PFSK-1 (cell line): ENCODE measurements at regions not wholly inside any gene's neighbourhood (a gene's known extent, or its start where the extent isn't known, plus 50 kb on each side); places are given as distances from the start of the nearest gene placed in this dataset.

Experiments used
- FOXP2 ChIP-seq: optimal IDR thresholded peaks from 2 replicates; pipeline ENCODE3; 2011; ENCODE audit warnings: borderline replicate concordance, control low read depth, inconsistent platforms; ENCODE audit not compliant: insufficient read depth; ENCODE audit errors: extremely low read length, extremely low read depth
- POLR2AphosphoS5 ChIP-seq: IDR thresholded peaks from 2 replicates; pipeline ENCODE4 v1.6.1; 2012; ENCODE audit warnings: low read depth, mild to moderate bottlenecking, control low read depth, low read length, moderate library complexity
- REST ChIP-seq, 2 experiments: IDR thresholded peaks; 2 replicates each; pipeline versions ENCODE4 v1.6.1 to v1.8.0; 2011 to 2012; ENCODE audit warnings: low read depth in 2 of 2, low read length in 2 of 2, control low read depth in 1 of 2, inconsistent platforms in 1 of 2, mild to moderate bottlenecking in 1 of 2, moderate library complexity in 1 of 2; ENCODE audit not compliant: insufficient read depth in 1 of 2
- SIN3A ChIP-seq: IDR thresholded peaks from 2 replicates; pipeline ENCODE4 v1.6.1; 2012; ENCODE audit warnings: mild to moderate bottlenecking, low read length, moderate library complexity, borderline replicate concordance; ENCODE audit not compliant: insufficient read depth
- TAF1 ChIP-seq: IDR thresholded peaks from 2 replicates; pipeline ENCODE4 v1.6.1; 2012; ENCODE audit warnings: low read length, control low read depth, borderline replicate concordance; ENCODE audit not compliant: insufficient read depth

GRCh38 chr16:47877166-47877565, 278.6 kb downstream of the ABCC12 start:
- TF ChIP-seq REST (IDR thresholded peaks at IDR 0.05; ENCODE audit: insufficient read depth in 1 of 2, low read depth in 2 of 2, low read length in 2 of 2): no peak
- no peak for TF ChIP-seq FOXP2
- TF ChIP-seq POLR2AphosphoS5: no peak
- no peak for TF ChIP-seq TAF1
- TF ChIP-seq SIN3A: no peak

GRCh38 chr16:47876511-47876910, 279.3 kb downstream of the ABCC12 start:
- no peak for TF ChIP-seq TAF1
- TF ChIP-seq FOXP2: no peak
- TF ChIP-seq SIN3A: no peak
- TF ChIP-seq POLR2AphosphoS5: no peak
- TF ChIP-seq REST (IDR thresholded peaks at IDR 0.05; ENCODE audit: insufficient read depth in 1 of 2, low read depth in 2 of 2, low read length in 2 of 2): no peak

- TF ChIP-seq FOXP2 (no peak), SIN3A (no peak), TAF1 (no peak), POLR2AphosphoS5 (no peak), REST (IDR thresholded peaks at IDR 0.05; ENCODE audit: insufficient read depth in 1 of 2, low read depth in 2 of 2, low read length in 2 of 2) (no peak)
Observed at GRCh38 chr16:47873434-47873833, 282.4 kb downstream of the ABCC12 start.

GRCh38 chr16:47872225-47872624, 283.6 kb downstream of the ABCC12 start:
- TF ChIP-seq REST (IDR thresholded peaks at IDR 0.05; ENCODE audit: insufficient read depth in 1 of 2, low read depth in 2 of 2, low read length in 2 of 2) (no peak), SIN3A (no peak), TAF1 (no peak), POLR2AphosphoS5 (no peak), FOXP2 (no peak)

- no peak for TF ChIP-seq TAF1
- TF ChIP-seq REST (IDR thresholded peaks at IDR 0.05; ENCODE audit: insufficient read depth in 1 of 2, low read depth in 2 of 2, low read length in 2 of 2): no peak
- TF ChIP-seq FOXP2: no peak
Observed at GRCh38 chr16:47866423-47866822, 289.4 kb downstream of the ABCC12 start.
